ENCODE measurements at regions not wholly inside any gene's neighbourhood (a gene's known extent, or its start where the extent isn't known, plus 50 kb on each side); places are given as distances from the start of the nearest gene placed in this dataset.

GRCh38 chr7:17184805-17185689, 113.4 kb upstream of the AHR start (continued):
- TF ChIP-seq KAT8 (CRISPR knock-in tag; IDR thresholded peaks at IDR 0.05): peak; percentile 43; the same call in 1 of the 2 replicates
- peak; percentile 84 for TF ChIP-seq RARA (CRISPR knock-in tag; IDR thresholded peaks at IDR 0.05)
- no peak for TF ChIP-seq ZNF501 (CRISPR knock-in tag; IDR thresholded peaks at IDR 0.05)
- TF ChIP-seq TEAD2 (CRISPR knock-in tag; IDR thresholded peaks at IDR 0.05): no peak
- TF ChIP-seq PHF8 (CRISPR knock-in tag; IDR thresholded peaks at IDR 0.05): no peak
- TF ChIP-seq RELA (CRISPR knock-in tag; IDR thresholded peaks at IDR 0.05): no peak
- TF ChIP-seq ATF5 (CRISPR knock-in tag; IDR thresholded peaks at IDR 0.05; ENCODE audit: low read depth): no peak
- no peak for TF ChIP-seq HOXD1 (CRISPR knock-in tag; IDR thresholded peaks at IDR 0.05)
- no peak for TF ChIP-seq HNF1B (CRISPR knock-in tag; IDR thresholded peaks at IDR 0.05)
- TF ChIP-seq NCOA5 (CRISPR knock-in tag; IDR thresholded peaks at IDR 0.05): no peak
- TF ChIP-seq SIN3B (IDR thresholded peaks at IDR 0.05; ENCODE audit: low read length): no peak
- TF ChIP-seq REST (IDR thresholded peaks at IDR 0.05; ENCODE audit: borderline replicate concordance in 1 of 2, low read depth in 1 of 2, low read length in 2 of 2): no peak
- TF ChIP-seq ZNF432 (CRISPR knock-in tag; IDR thresholded peaks at IDR 0.05; ENCODE audit: borderline replicate concordance): no peak
- no peak for TF ChIP-seq ZNF670 (CRISPR knock-in tag; IDR thresholded peaks at IDR 0.05; ENCODE audit: borderline replicate concordance)
- peak; percentile 85 for TF ChIP-seq SIX4 (CRISPR knock-in tag; IDR thresholded peaks at IDR 0.05)
- TF ChIP-seq ZNF496 (CRISPR knock-in tag; IDR thresholded peaks at IDR 0.05; ENCODE audit: insufficient replicate concordance): no peak
- no peak; the same call in 1 of the 2 replicates for TF ChIP-seq KLF6 (CRISPR knock-in tag; IDR thresholded peaks at IDR 0.05)
- no peak for TF ChIP-seq PCBP2 (optimal IDR thresholded peaks at IDR 0.05; ENCODE audit: low read depth, low read length, poor library complexity, severe bottlenecking)
- no peak for TF ChIP-seq ZNF225 (CRISPR knock-in tag; IDR thresholded peaks at IDR 0.05)
- no peak for TF ChIP-seq ZNF691 (CRISPR knock-in tag; IDR thresholded peaks at IDR 0.05; ENCODE audit: borderline replicate concordance, low read depth)
- TF ChIP-seq GLMP (CRISPR knock-in tag; IDR thresholded peaks at IDR 0.05; ENCODE audit: borderline replicate concordance): no peak
- TF ChIP-seq ZNF24 (IDR thresholded peaks at IDR 0.05): no peak
- TF ChIP-seq NAIF1 (CRISPR knock-in tag; IDR thresholded peaks at IDR 0.05; ENCODE audit: borderline replicate concordance): no peak

Data from HepG2 (cell line).